NOMO-1 treated with dmso at 0.1 percent for 144 hours (cell line): ENCODE measurements at regions not wholly inside any gene's neighbourhood (a gene's known extent, or its start where the extent isn't known, plus 50 kb on each side); places are given as distances from the start of the nearest gene placed in this dataset.

Source experiments
- DNase-seq: peaks from one replicate; lab custom pipeline; 2025; ENCODE audit not compliant: unreplicated experiment; lab: John Stamatoyannopoulos, UW

DNA sequence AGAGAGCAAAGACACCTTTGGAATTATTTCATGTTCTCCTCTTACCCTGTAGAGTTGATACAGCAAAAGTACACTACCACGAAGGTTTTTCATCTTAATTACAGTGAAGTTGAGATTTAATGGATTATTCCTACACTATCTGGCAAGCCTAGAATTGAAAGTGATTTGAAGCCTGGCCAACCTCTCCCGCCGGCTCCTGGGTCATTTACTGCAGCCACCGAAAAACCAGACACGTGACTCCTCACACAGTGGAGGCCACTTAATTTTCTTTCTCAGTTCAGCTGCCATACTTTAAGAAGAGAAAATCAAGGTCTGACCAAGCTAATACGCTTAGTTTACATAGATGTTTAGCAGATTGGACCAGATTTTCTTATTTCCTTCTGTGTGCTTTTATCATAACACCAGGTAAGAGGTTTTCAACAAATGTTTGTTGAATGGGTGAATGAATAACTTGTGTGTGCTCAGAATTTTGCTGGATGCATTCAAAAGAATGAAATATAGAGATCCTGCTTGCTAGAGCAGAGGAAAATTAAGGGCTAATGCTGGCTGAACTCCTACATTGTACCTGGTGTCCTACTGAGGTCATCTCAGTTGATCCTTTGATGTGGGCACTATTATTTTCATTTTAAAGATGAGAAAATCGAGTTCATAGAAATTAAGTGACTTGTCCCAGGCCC, 97.2 kb upstream of the PDE10A start:
- DNase-seq = no peak

DNA sequence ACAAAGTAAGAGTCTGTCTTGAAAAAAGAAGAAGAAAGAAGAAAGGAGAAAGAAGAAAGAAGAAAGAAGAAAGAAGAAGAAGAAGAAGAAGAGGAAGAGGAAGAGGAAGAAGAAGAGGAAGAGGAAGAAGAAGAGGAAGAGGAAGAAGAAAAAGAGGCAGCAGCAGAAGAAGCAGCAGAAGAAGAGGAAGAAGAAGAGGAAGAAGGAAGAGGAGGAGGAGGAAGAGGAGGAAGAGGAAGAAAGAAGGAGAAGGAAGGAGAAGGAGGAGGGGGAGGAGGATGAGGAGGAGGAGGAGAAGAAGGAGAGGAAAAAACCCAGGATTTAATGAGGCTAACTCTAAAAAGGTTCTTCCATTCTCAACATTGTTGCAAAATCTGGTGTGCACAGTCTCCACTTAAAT, 95.4 kb upstream of the PDE10A start:
- DNase-seq = no peak

GRCh38 chr6:165755583-165755982, 92.5 kb upstream of the PDE10A start:
- no peak for DNase-seq

- no peak for DNase-seq
Measured at GRCh38 chr6:165753506-165753905, 90.5 kb upstream of the PDE10A start.

DNA sequence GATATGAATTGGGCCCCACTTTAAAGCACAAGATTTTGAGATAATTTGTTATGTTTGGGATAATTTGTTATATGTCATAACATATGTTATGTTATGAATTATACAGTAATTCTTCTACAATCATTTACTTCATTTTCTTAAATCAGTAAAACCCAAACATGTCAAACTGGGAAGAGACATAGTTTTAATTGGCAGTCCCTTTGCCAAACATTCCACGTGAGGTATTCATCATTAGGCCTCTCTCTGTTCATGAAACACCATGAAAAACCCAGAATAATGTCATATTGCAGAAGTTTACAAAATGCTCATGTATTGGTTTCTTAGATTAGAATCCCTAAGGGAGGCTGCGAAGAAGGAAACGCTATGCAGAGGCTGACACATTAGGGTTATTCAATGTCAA, 89.4 kb upstream of the PDE10A start:
- DNase-seq = no peak

- DNase-seq = no peak
Measured at GRCh38 chr6:165751486-165751885, 88.4 kb upstream of the PDE10A start.

DNA sequence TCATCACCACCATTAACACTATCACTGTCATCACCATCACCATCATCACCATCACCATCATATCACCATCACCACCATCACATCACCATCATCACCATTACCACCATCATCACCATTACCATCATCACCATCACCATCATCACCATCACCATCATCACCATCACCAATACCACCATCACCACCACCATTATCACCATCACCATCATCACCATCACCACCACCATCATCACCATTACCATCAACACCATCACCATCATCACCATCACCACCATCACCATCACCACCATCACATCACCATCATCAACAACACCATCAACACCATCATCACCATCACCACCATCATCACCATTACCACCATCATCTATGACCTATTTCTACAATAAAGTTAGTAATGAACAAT, 86.1 kb upstream of the PDE10A start:
- DNase-seq = no peak

- no peak for DNase-seq
Measured at GRCh38 chr6:165748390-165748789, 85.3 kb upstream of the PDE10A start.

- no peak for DNase-seq
Measured at GRCh38 chr6:165747963-165748362, 84.9 kb upstream of the PDE10A start.

- DNase-seq = no peak
Measured at GRCh38 chr6:165746331-165746730, 83.3 kb upstream of the PDE10A start.

GRCh38 chr6:165745492-165745891, 82.5 kb upstream of the PDE10A start:
- DNase-seq = no peak

DNA sequence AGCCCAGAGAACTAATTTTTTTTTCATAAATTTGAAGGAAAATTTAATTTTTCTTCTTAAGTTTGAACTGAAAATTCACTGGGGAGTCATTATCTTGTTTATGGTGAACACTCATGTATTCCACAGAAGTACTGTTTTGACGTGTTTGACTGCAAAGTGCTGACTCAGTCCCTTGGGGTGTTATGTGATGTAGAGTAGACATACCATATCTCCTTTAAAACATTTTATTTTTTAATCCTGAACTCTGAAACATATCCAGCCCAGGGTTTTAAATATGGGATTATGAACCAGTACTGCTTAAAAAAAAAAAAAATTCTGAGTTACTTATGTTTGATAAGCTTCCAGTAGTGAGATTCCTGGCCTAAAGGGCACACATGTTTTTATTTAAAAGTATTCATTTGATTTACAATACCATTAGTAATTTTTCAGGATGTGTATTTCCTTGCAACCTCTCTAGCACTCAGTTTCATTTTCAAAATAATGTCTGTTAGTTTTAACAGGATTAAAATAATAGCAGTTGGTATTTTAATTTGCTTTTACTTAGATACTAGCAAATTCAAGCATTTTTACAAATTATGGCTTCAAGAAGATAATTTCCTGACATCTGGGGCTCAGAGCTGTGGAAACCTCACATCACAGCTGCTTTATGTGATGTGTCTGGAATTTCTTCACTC, 81.7 kb upstream of the PDE10A start:
- DNase-seq = no peak

DNA sequence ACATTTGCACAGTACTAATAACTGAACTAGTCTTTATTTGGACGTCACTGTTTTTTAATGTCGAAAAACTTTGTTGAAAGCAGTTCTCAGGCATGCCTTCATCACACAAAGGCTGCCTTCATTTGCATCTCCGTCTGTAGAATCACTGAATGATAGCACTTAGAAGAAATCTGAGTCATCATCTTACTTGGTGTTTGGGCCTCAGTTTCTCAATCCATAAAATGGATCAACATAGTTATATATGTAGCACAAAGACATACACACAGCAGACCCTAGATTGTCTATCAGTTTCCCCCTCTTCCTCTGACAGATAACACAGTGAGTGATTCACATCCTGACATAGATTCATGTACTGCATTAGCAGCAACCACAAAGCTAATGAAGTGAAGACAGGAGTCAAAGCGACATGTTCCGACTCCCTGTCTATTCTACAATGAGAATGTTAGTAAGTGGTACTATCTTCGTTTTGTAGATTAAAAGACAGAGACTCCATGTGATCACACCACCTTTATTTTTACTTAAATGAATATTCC, 80.4 kb upstream of the PDE10A start:
- no peak for DNase-seq

- DNase-seq = no peak
Measured at GRCh38 chr6:165742047-165742446, 79.0 kb upstream of the PDE10A start.

GRCh38 chr6:165737396-165737795, 74.4 kb upstream of the PDE10A start:
- no peak for DNase-seq

DNA sequence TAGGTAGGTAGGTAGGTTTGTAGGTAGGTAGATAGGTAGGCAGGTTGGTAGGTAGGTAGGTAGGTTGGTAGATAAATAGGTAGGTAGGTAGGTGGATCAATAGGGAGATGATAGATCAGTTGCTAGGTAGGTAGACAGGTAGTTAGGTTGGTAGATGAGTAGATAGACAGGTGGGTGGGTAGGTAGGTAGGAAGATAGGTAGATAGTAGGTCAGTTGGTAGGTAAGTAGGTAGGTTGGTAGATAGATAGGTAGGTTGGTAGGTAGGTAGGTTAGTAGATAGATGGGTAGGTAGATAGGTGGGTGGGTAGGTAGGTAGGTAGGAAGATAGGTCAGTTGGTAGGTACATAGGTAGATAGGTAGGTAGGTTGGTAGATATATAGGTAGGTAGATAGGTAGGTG, 72.0 kb upstream of the PDE10A start:
- DNase-seq = no peak

- no peak for DNase-seq
Measured at GRCh38 chr6:165733489-165733791, 70.4 kb upstream of the PDE10A start.

GRCh38 chr6:165732696-165733488, 69.9 kb upstream of the PDE10A start:
- DNase-seq = no peak

- DNase-seq = no peak
Measured at GRCh38 chr6:165729307-165729936, 66.4 kb upstream of the PDE10A start.

GRCh38 chr6:165728216-165728615, 65.2 kb upstream of the PDE10A start:
- DNase-seq = no peak

GRCh38 chr6:165726965-165727381, 63.9 kb upstream of the PDE10A start:
- no peak for DNase-seq
